Panc1 (cell line): ENCODE measurements at regions not wholly inside any gene's neighbourhood (a gene's known extent, or its start where the extent isn't known, plus 50 kb on each side); places are given as distances from the start of the nearest gene placed in this dataset.

Experiments used
- ATAC-seq: fragments of 200-7000 bp; cut with Tn5 transposase; 2 replicates; pipeline ENCODE4 v1.9.1; 2020; ENCODE audit warnings: mild to moderate bottlenecking, moderate library complexity
- BruUV-seq: library from RNA; stranded (reverse); fragments of 400-500 nt; replicated peaks from 2 replicates; lab custom pipeline; 2021; lab: Mats Ljungman, UMichigan
- CTCF ChIA-PET: fragments of 300-600 bp; sonication (Branson Sonifier 250); formaldehyde crosslinking; loops from one replicate; lab custom pipeline; 2022; ENCODE audit warnings: antibody characterized with exemption; lab: Charles Lee
- POLR2A ChIA-PET: fragments of 300-600 bp; sonication (Branson Sonifier 250); formaldehyde crosslinking; loops from one replicate; lab custom pipeline; 2022; ENCODE audit warnings: antibody characterized with exemption; lab: Charles Lee
- DNase-seq: peaks from one replicate; pipeline ENCODE4 v3.0.0-alpha.2; 2010; ENCODE audit warnings: low read depth, low spot score
- H3K27ac ChIP-seq: 2 replicates; pipeline ENCODE4 v1.5.1; 2011; ENCODE audit warnings: mild to moderate bottlenecking, low read length, inconsistent platforms
- H3K27me3 ChIP-seq: fragments of 200-500 bp; sonication (Bioruptor generic); 2 replicates; pipeline ENCODE4 v1.6.0; 2014; ENCODE audit warnings: low read length, inconsistent platforms; ENCODE audit not compliant: control insufficient read depth, insufficient read depth
- H3K36me3 ChIP-seq: fragments of 200-500 bp; sonication (Bioruptor generic); 2 replicates; pipeline ENCODE4 v1.5.1; 2014; ENCODE audit warnings: inconsistent platforms, mild to moderate bottlenecking, low read length, moderate library complexity; ENCODE audit not compliant: control insufficient read depth, insufficient read depth
- H3K4me1 ChIP-seq: 2 replicates; pipeline ENCODE4 v1.5.1; 2011; ENCODE audit warnings: inconsistent platforms, mild to moderate bottlenecking, low read length, moderate library complexity; ENCODE audit not compliant: control insufficient read depth, insufficient read depth
- H3K4me3 ChIP-seq, 2 experiments: 2 replicates each; pipeline ENCODE4 v1.5.1; 2011 to 2012; ENCODE audit warnings: low read depth in 2 of 2, low read length in 2 of 2, mild to moderate bottlenecking in 2 of 2, inconsistent platforms in 1 of 2, moderate library complexity in 1 of 2
- H3K9me3 ChIP-seq: fragments of 200-500 bp; sonication (Bioruptor generic); 2 replicates; pipeline ENCODE4 v1.5.1; 2014; ENCODE audit warnings: low read depth, mild to moderate bottlenecking, inconsistent platforms, low read length, moderate library complexity; ENCODE audit not compliant: control insufficient read depth, insufficient read depth
- CTCF ChIP-seq: fragments of 450-650 bp; IDR thresholded peaks from 2 replicates; pipeline ENCODE4 v1.5.1; 2017; ENCODE audit warnings: mild to moderate bottlenecking
- POLR2AphosphoS5 ChIP-seq: IDR thresholded peaks from 2 replicates; pipeline ENCODE4 v1.6.1; 2012; ENCODE audit warnings: mild to moderate bottlenecking, low read depth, low read length, moderate library complexity
- REST ChIP-seq, 2 experiments: IDR thresholded peaks; 2 replicates each; pipeline ENCODE4 v1.6.1; 2011 to 2012; ENCODE audit warnings: low read depth in 2 of 2, control low read depth in 1 of 2, low read length in 1 of 2, mild to moderate bottlenecking in 1 of 2, moderate library complexity in 1 of 2; ENCODE audit not compliant: insufficient read depth in 1 of 2
- SIN3A ChIP-seq: IDR thresholded peaks from 2 replicates; pipeline ENCODE4 v1.6.1; 2012; ENCODE audit warnings: low read depth, mild to moderate bottlenecking, low read length, moderate library complexity, borderline replicate concordance; ENCODE audit not compliant: insufficient read depth
- TCF7L2 ChIP-seq: IDR thresholded peaks from 2 replicates; pipeline ENCODE4 v1.6.1; 2011; ENCODE audit warnings: mild to moderate bottlenecking, low read depth, low read length, inconsistent platforms
- in situ Hi-C: cut with HindIII; loops from 2 replicates; pipeline ENCODE4 v1.10.0; 2016; ENCODE audit warnings: low sequenced_read_pairs, low pct_unique_long_range_greater_than_20kb
- intact Hi-C: fragments of 100-400 bp; cut with micrococcal nuclease; formaldehyde crosslinking; loops from one replicate; pipeline ENCODE4 v1.10.0; 2022; ENCODE audit not compliant: unreplicated experiment

GRCh38 chr3:78317774-78318173 is 1277.9 kb downstream of the ROBO2 start:
- in situ Hi-C loops (no loop called here), intact Hi-C loops (no loop called here)
- no peak for DNase-seq
- no peaks in the 10 kb centered on the region for H3K36me3 ChIP-seq
- H3K4me1 ChIP-seq, result no peaks in the 10 kb centered on the region
- no peak for ATAC-seq
- no peak overlapping the region for H3K27ac ChIP-seq
- H3K4me3 ChIP-seq, result no peak overlapping the region
- no peaks in the 10 kb centered on the region for H3K9me3 ChIP-seq
- no TSS peak for BruUV-seq
- TF ChIP-seq SIN3A (no peak), CTCF (no peak), TCF7L2 (no peak), REST (IDR thresholded peaks at IDR 0.05; ENCODE audit: insufficient read depth in 1 of 2, low read depth in 2 of 2, low read length in 1 of 2) (no peak), POLR2AphosphoS5 (no peak)
- CTCF ChIA-PET, result no interaction called here
- POLR2A ChIA-PET, result no interaction called here
- H3K27me3 ChIP-seq, result no peaks in the 10 kb centered on the region

- Histone ChIP-seq H3K27ac (no peak overlapping the region), H3K36me3 (no peaks in the 10 kb centered on the region), H3K27me3 (no peaks in the 10 kb centered on the region), H3K9me3 (no peaks in the 10 kb centered on the region), H3K4me3 (no peak overlapping the region), H3K4me1 (no peaks in the 10 kb centered on the region)
- DNase-seq (no peak), ATAC-seq (no peak)
- POLR2A ChIA-PET, result no interaction called here
- CTCF ChIA-PET, result no interaction called here
- in situ Hi-C loops, result no loop called here
- intact Hi-C loops, result no loop called here
- BruUV-seq, result no TSS peak
- no peak for TF ChIP-seq TCF7L2
- no peak for TF ChIP-seq CTCF
- no peak for TF ChIP-seq REST (IDR thresholded peaks at IDR 0.05; ENCODE audit: insufficient read depth in 1 of 2, low read depth in 2 of 2, low read length in 1 of 2)
These were observed 1282.9 kb downstream of the ROBO2 start for GRCh38 chr3:78322780-78323179.
